ENCODE measurements at regions not wholly inside any gene's neighbourhood (a gene's known extent, or its start where the extent isn't known, plus 50 kb on each side); places are given as distances from the start of the nearest gene placed in this dataset.

GRCh38 chr12:123100882-123101281 is 50.0 kb downstream of the PITPNM2 start:
- Histone ChIP-seq H3K27ac (ENCODE audit: low read depth, low read length) (no peak overlapping the region), H3K27me3 (ENCODE audit: insufficient read depth, low read length) (no peaks in the 10 kb centered on the region), H3K4me2 (ENCODE audit: low read length) (no peak overlapping the region), H3K9me3 (ENCODE audit: control insufficient read depth in 1 of 2, insufficient read depth in 1 of 2, low read depth in 1 of 2, low read length in 2 of 2) (no peaks in the 10 kb centered on the region), H3K9me2 (ENCODE audit: insufficient read depth) (no peaks in the 10 kb centered on the region), H3K4me1 (ENCODE audit: control insufficient read depth in 1 of 2, insufficient read depth in 2 of 2, low read length in 2 of 2) (peaks cover under 1 to 19% of the 10 kb centered on the region in 2 experiments; a peak in 2 of 4 replicates), H3K79me2 (ENCODE audit: insufficient read depth, low read length) (no peaks in the 10 kb centered on the region), H2AFZ (ENCODE audit: low read depth, low read length, poor library complexity, severe bottlenecking) (no peak overlapping the region), H3K9ac (ENCODE audit: low read length) (no peak overlapping the region), H4K20me1 (ENCODE audit: insufficient read depth) (no peaks in the 10 kb centered on the region), H3K4me3 (replicated peaks in 1 of 2; ENCODE audit: low read depth in 1 of 2, low read length in 2 of 2) (no peak overlapping the region), H3K36me3 (ENCODE audit: control insufficient read depth in 1 of 2, insufficient read depth in 2 of 2, low read length in 2 of 2) (no peaks in the 10 kb centered on the region)
- CTCF ChIA-PET: no interaction called here
- TF ChIP-seq, protein P1, sequence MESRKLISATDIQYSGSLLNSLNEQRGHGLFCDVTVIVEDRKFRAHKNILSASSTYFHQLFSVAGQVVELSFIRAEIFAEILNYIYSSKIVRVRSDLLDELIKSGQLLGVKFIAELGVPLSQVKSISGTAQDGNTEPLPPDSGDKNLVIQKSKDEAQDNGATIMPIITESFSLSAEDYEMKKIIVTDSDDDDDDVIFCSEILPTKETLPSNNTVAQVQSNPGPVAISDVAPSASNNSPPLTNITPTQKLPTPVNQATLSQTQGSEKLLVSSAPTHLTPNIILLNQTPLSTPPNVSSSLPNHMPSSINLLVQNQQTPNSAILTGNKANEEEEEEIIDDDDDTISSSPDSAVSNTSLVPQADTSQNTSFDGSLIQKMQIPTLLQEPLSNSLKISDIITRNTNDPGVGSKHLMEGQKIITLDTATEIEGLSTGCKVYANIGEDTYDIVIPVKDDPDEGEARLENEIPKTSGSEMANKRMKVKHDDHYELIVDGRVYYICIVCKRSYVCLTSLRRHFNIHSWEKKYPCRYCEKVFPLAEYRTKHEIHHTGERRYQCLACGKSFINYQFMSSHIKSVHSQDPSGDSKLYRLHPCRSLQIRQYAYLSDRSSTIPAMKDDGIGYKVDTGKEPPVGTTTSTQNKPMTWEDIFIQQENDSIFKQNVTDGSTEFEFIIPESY (IDR thresholded peaks at IDR 0.05; ENCODE audit: extremely low read depth, insufficient replicate concordance, low read length): no peak
- TF ChIP-seq ZFX (IDR thresholded peaks at IDR 0.05) (no peak), EZH2 (IDR thresholded peaks at IDR 0.05) (no peak), CTCF (IDR thresholded peaks at IDR 0.05 in 2 of 3, conservative IDR thresholded peaks at IDR 0.05 in 1 of 3; ENCODE audit: borderline replicate concordance in 1 of 3, insufficient read depth in 1 of 3, low read depth in 2 of 3, low read length in 2 of 3) (no peak), POLR2A (IDR thresholded peaks at IDR 0.05; ENCODE audit: borderline replicate concordance, extremely low read depth, insufficient read depth, insufficient read length) (no peak), CBX3 (IDR thresholded peaks at IDR 0.05; ENCODE audit: low read depth) (no peak), RAD21 (IDR thresholded peaks at IDR 0.05; ENCODE audit: low read depth) (no peak), ATF3 (IDR thresholded peaks at IDR 0.05) (no peak), JUND (IDR thresholded peaks at IDR 0.05) (no peak), EGR1 (IDR thresholded peaks at IDR 0.05; ENCODE audit: low read depth) (no peak), YY1 (IDR thresholded peaks at IDR 0.05; ENCODE audit: extremely low read depth, insufficient replicate concordance, low read depth, low read length) (no peak), SRF (IDR thresholded peaks at IDR 0.05; ENCODE audit: low read depth) (no peak), POLR2AphosphoS5 (IDR thresholded peaks at IDR 0.05; ENCODE audit: low read depth, low read length) (no peak), ZNF274 (IDR thresholded peaks at IDR 0.05; ENCODE audit: low read depth, low read length) (no peak), EZH2phosphoT487 (IDR thresholded peaks at IDR 0.05; ENCODE audit: borderline replicate concordance) (no peak), ELF1 (IDR thresholded peaks at IDR 0.05; ENCODE audit: borderline replicate concordance, low read depth) (no peak), TCF7L2 (IDR thresholded peaks at IDR 0.05; ENCODE audit: borderline replicate concordance, extremely low read depth, insufficient read depth, insufficient read length) (no peak), SP1 (IDR thresholded peaks at IDR 0.05; ENCODE audit: low read depth) (no peak), REST (IDR thresholded peaks at IDR 0.05; ENCODE audit: low read depth) (no peak)
- DNase-seq (ENCODE audit: low read depth, low spot score): no peak
- no peak for ATAC-seq
- RAD21 ChIA-PET (ENCODE audit: low non-redundant PET in 1 of 2, low total read pairs in 2 of 2, uncharacterized antibody in 2 of 2, unreplicated experiment in 2 of 2): no interaction called here
- POLR2A ChIA-PET: no interaction called here
- BruUV-seq (replicated peaks): no TSS peak
- intact Hi-C loops (cut with micrococcal nuclease): no loop called here

Measured in HCT116 (cell line).